ENCODE measurements at regions not wholly inside any gene's neighbourhood (a gene's known extent, or its start where the extent isn't known, plus 50 kb on each side); places are given as distances from the start of the nearest gene placed in this dataset.
"Not testable (repeated sequence)": the region's sequence is repeated elsewhere in the genome, so short reads cannot be mapped to it uniquely, and the experiment has no call there.

GRCh38 chr10:85459906-85460305 lies 906.7 kb downstream of the GRID1 start:
- DNase-seq (ENCODE audit: low spot score): no peak

GRCh38 chr10:85464336-85464735 lies 902.3 kb downstream of the GRID1 start:
- DNase-seq (ENCODE audit: low spot score): no peak

DNA sequence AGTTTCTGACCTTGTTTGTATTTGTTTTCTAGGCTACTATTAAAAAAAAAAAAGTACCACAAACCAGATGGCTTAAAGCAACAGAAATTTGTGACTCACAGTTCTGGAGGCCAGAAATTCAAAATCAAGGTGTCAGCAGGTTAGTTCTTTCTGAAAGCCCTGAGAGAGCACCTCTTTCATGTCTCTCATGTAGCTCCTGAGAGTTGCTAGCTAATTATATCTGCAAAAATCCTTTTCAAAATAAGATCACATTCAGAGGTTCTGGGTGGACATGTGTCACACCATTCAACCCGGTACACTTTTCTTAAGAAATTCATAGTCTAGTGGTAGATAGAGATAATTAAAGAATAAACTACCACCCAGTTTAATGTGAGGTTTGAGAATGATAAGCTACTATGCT lies 888.6 kb downstream of the GRID1 start:
- DNase-seq (ENCODE audit: low spot score): no peak

DNA sequence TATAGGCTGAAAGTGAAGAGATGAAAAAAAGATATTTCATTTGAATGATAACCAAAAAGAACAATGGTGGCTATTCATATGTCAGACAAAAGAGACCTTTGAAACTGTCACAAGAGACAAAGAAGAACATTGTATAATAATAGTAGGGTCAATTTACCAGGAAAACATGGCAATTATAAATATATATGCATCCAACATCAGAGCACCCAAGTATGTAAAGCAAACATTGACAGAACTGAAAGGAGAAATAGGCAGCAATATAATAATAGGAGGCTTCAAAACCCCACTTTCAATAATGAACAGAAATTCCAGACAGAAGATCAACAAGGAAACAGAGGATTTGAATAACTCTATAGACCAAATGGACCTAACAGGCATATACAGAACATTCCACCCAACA lies 876.2 kb downstream of the GRID1 start:
- no peak for DNase-seq (ENCODE audit: low spot score)

DNA sequence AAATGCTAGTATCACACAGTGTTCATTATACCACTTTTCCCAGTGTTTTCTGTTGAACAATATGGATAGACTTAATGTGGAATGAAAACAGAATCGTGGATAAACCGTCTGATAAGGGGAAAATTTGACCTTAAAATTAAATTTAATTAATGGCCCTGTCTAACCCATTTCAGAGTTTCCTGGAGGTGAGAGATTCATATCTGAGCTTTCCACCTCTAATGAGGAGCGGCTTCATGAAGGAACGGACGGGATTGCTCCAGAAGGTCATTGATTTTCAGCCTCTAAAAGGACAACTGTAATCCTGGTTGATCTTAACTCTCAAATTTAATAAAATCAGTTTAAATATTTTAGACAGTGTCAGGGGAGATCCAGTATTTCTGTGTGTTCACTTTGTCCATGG lies 874.9 kb downstream of the GRID1 start:
- no peak for DNase-seq (ENCODE audit: low spot score)

GRCh38 chr10:85492684-85493083 lies 873.9 kb downstream of the GRID1 start:
- DNase-seq (ENCODE audit: low spot score): no peak

- no peak for DNase-seq (ENCODE audit: low spot score)
Observed at GRCh38 chr10:85493703-85494102, 872.9 kb downstream of the GRID1 start.

GRCh38 chr10:85504641-85505040 lies 862.0 kb downstream of the GRID1 start:
- not testable (repeated sequence) for DNase-seq (ENCODE audit: low spot score)

GRCh38 chr10:85508159-85508558 lies 858.4 kb downstream of the GRID1 start:
- DNase-seq (ENCODE audit: low spot score): no peak

DNA sequence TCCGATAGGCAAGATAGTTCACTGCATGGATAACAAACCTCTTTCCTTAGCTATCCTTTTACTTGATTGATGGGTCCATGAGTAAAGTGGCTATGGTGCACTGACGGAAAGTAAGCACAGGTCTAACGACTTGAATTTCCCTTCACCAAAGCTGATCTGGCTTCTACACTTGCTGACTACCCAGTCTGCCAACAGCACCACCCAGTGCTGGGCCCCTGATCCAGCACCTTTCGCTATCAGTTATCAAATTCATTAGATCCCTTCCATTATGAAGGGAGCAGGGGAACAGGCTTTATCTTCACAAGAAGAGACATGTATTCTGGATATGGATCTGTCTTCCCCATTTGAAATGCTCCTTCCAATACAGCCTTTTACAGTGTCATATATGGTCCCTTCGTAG lies 855.9 kb downstream of the GRID1 start:
- DNase-seq (ENCODE audit: low spot score): no peak

GRCh38 chr10:85513436-85513835 lies 853.2 kb downstream of the GRID1 start:
- no peak for DNase-seq (ENCODE audit: low spot score)

DNA sequence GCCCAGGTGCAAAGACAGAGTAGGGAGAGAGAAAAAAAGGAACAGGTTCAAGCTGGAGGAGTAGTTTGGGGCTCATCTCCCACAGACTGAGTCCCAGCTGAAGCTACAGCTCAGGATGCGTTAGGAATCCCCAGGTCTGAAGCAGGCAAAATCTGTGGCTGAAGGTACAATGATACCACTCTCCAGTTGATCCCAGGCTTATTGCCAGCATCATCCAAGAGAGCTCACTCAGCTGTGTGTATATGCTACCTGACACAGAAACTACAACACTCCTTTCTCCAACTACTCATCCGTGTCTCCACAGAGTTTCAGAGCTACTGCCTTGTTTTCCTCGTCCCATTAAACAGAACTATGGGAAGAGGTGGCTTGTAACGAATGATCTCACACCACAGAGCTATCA lies 851.3 kb downstream of the GRID1 start:
- DNase-seq (ENCODE audit: low spot score): no peak

DNA sequence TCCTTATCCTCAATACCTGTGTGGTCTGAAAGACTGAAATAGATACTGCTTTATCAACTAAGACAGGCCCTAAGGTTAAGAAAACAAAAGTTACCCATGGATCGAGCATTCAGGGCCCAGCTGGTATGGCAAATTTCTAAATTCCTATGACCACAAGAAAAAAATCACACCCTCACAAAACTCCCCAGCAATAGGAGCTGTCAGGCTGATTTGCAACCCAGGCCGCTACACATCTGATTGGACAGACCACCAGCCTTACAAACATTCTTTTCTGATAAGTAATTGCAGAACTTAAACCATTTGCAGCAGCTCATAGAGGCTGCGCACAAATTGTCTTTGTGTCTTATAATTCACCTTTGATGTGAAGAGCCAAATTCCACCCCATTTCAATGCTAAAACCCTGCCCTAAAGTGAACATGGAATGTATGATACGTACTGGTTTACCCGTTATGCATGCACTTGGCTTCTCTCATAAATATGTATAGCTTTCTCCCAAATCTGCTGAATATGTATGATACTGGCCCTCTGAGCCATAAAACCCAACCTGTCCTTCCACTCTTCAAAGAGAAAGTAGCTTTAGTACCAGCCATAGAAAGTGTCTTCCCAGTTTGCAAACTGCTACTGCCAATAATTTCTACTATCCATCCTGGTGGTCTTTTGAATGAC lies 842.5 kb downstream of the GRID1 start:
- no peak for DNase-seq (ENCODE audit: low spot score)

GRCh38 chr10:85527616-85528317 lies 838.8 kb downstream of the GRID1 start:
- no peak for DNase-seq (ENCODE audit: low spot score)

GRCh38 chr10:85528318-85528652 lies 838.3 kb downstream of the GRID1 start:
- DNase-seq (ENCODE audit: low spot score): no peak

DNA sequence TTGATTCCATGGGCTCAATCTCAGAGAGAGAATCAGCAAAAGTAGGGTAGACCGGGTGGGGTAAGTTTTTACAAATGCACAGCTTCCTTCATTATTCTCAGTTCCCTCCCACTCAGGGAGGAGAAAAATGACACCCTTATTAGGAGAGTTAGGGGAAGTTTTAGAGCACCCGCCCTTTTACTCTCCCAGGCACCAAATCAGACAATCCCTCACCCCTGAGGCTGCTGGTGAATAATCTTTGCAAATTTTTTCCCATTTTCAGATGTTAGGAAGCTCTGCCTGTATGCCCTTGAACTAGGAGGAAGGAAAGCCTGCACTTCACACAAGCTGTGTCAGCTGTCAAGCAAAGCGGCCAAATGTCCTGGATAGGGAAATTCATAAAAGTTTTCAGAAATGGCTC lies 834.9 kb downstream of the GRID1 start:
- no peak for DNase-seq (ENCODE audit: low spot score)

DNA sequence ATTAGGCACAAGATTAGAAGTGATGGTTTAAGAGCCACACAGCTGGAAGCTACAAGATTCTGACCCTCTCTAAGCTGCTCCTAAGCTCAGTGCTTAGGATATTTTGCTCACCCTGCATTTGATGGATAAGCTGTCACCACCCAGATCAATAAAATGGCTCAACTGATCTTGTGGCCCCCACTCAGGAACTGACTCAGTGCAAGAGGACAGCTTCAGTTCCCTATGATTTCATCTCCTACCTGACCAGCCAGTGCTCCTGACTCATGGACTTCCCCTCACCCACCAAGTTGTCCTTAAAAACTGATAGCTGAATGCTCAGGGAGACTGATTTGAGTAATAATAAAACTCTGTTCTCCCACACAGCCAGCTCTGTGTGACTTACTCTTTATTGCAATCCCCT lies 833.8 kb downstream of the GRID1 start:
- DNase-seq (ENCODE audit: low spot score): no peak

GRCh38 chr10:85535926-85536325 lies 830.7 kb downstream of the GRID1 start:
- no peak for DNase-seq (ENCODE audit: low spot score)

GRCh38 chr10:85537561-85537960 lies 829.0 kb downstream of the GRID1 start:
- DNase-seq (ENCODE audit: low spot score): no peak

GRCh38 chr10:85538601-85539000 lies 828.0 kb downstream of the GRID1 start:
- no peak for DNase-seq (ENCODE audit: low spot score)

- no peak for DNase-seq (ENCODE audit: low spot score)
Observed at GRCh38 chr10:85542152-85542551, 824.4 kb downstream of the GRID1 start.

DNA sequence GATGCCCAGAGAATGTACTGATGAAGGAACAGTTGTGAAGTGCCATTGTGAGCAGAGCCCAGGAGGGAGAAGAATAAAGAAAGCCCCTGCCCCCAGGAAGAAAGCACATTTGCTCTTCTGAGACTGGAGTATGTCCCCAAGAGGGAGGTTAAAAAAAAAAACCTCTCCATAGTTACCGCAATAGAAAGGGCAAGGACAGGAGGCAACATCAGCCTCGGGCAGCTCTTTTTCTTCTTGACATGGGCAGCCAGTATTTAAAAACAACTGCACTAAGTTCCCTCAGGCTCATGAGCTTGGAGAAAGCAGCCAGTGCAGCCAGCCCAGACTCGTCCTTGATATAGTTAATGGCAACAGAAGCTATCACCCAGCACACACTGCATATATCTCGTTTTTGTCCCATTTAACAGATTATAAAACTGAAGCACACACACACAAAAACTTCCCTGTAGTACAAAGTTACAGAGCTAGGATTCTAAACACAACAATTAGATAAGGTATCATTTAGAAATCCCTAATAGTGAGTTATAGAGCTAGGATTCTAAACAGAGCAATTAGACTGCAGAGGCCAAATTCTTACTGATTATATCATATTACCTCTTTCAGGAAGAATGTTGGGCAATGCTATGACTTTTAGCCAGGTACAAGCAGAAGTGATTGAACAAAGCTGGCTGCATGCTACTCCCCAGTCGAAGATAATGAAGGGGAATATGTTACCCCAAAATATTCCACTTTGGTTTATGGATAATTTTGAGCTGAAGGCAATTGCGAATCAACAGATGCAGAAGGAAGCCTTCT lies 823.5 kb downstream of the GRID1 start:
- DNase-seq (ENCODE audit: low spot score): no peak

DNA sequence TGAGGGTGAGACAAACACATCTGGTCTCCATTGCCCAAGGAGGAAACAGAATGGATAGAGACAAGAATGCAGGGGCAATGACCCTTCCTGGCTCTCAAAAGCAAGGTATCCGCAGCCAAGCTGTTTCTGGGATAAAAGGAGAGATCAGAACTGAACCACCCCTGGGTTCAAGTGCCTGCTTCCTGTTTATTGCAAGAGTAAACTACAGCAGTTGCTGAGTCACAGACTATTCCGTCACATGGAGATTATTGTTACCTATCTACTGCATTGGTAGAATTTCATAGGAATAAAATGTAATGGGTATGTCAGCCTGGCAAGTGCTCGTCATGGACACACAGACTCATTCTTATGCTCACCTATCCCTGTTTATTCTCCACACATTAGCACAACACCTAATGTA lies 821.6 kb downstream of the GRID1 start:
- no peak for DNase-seq (ENCODE audit: low spot score)
